Neural crest cell (in vitro differentiated cells): ENCODE measurements at regions not wholly inside any gene's neighbourhood (a gene's known extent, or its start where the extent isn't known, plus 50 kb on each side); places are given as distances from the start of the nearest gene placed in this dataset.
"Not testable (repeated sequence)": the region's sequence is repeated elsewhere in the genome, so short reads cannot be mapped to it uniquely, and the experiment has no call there.

Experiments used
- DNase-seq: peaks from one replicate; pipeline ENCODE4 v3.0.0; 2021; ENCODE audit warnings: low read depth, mixed read lengths, low spot score
- H3K27ac Mint-ChIP-seq: one replicate; pipeline ENCODE4 v1.8.0; 2021; ENCODE audit warnings: mild to moderate bottlenecking, mixed read lengths; ENCODE audit not compliant: unreplicated experiment
- H3K27me3 Mint-ChIP-seq: 2 replicates; pipeline ENCODE4 v1.8.0; 2021; ENCODE audit warnings: low read depth, mild to moderate bottlenecking, mixed read lengths
- H3K36me3 Mint-ChIP-seq: 2 replicates; pipeline ENCODE4 v1.8.0; 2021; ENCODE audit warnings: low read depth, mild to moderate bottlenecking, mixed read lengths
- H3K4me1 Mint-ChIP-seq: 2 replicates; pipeline ENCODE4 v1.8.0; 2021; ENCODE audit warnings: mixed read lengths
- H3K4me3 Mint-ChIP-seq: one replicate; pipeline ENCODE4 v1.8.0; 2021; ENCODE audit warnings: mild to moderate bottlenecking, mixed read lengths
- H3K9me3 Mint-ChIP-seq: 2 replicates; pipeline ENCODE4 v1.8.0; 2021; ENCODE audit warnings: mixed read lengths
- TF ChIP-seq, protein P1 (sequence below): fragments of 200-600 bp; sonication (generic); conservative IDR thresholded peaks from 2 replicates; pipeline ENCODE4 v1.5.0; 2021; ENCODE audit warnings: antibody characterized with exemption, mild to moderate bottlenecking

DNA sequence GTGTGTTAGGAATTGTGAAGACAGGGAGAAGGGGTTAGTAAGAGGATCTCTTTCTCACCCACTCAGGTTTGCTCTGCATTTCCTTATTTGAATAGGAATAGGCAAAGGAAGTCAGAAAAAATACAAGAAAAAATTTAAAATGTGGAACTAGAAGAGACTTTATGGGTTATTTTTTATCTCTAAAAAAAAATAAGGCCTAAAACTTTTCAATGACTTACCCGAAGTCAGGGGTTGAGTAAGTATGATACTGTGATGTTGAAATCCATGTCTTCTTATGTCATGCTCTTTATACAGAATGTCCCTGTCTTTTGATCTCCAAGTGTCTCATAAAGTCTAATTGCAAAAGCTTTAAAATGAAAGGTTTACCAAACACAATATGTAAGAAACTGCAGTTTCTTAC, 148.3 kb upstream of the PIK3R1 start:
- TF ChIP-seq, protein P1, sequence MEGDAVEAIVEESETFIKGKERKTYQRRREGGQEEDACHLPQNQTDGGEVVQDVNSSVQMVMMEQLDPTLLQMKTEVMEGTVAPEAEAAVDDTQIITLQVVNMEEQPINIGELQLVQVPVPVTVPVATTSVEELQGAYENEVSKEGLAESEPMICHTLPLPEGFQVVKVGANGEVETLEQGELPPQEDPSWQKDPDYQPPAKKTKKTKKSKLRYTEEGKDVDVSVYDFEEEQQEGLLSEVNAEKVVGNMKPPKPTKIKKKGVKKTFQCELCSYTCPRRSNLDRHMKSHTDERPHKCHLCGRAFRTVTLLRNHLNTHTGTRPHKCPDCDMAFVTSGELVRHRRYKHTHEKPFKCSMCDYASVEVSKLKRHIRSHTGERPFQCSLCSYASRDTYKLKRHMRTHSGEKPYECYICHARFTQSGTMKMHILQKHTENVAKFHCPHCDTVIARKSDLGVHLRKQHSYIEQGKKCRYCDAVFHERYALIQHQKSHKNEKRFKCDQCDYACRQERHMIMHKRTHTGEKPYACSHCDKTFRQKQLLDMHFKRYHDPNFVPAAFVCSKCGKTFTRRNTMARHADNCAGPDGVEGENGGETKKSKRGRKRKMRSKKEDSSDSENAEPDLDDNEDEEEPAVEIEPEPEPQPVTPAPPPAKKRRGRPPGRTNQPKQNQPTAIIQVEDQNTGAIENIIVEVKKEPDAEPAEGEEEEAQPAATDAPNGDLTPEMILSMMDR: no peak
- peaks cover 11% of the 10 kb centered on the region for H3K9me3 Mint-ChIP-seq
- peaks cover 6% of the 10 kb centered on the region for H3K4me1 Mint-ChIP-seq
- DNase-seq: no peak
- H3K27ac Mint-ChIP-seq: no peak overlapping the region
- no peak overlapping the region for H3K4me3 Mint-ChIP-seq
- peaks cover 9% of the 10 kb centered on the region for H3K36me3 Mint-ChIP-seq
- no peaks in the 10 kb centered on the region for H3K27me3 Mint-ChIP-seq

DNA sequence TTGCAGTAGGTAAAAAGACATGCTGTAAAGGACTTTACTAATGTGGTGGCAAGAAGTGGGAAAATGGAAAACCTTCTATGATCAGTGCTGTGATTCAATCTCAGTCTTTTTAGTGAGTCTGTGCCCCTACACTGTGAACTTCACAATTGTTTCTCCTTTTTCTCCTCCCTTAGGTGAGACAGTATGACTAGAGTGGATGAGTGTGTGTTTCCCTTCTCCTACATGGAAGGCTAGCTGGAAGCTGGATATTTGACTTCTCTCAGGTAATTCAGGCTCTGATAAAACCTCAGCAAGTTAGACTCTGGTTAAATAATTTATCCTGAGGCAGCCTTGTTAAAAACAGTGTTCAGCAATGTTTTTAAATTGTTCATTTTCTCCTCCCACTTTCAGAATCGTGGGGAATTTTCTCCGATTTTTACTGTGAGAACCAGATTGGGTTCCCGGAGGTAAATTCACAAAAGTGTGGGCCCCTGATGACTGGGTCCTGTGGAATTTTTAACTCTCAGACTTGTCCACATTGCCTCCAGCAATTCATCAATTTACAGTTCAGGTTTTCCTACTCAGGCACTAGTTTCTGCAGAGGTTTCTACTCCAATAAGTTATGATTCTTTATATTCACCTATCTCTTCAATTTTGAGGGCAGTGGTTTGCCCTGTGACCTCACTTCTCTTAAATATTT, 149.1 kb upstream of the PIK3R1 start:
- peaks cover 12% of the 10 kb centered on the region for H3K9me3 Mint-ChIP-seq
- no peak overlapping the region for H3K4me3 Mint-ChIP-seq
- no peak for DNase-seq
- H3K27ac Mint-ChIP-seq: no peak overlapping the region
- H3K36me3 Mint-ChIP-seq: peaks cover 9% of the 10 kb centered on the region
- H3K4me1 Mint-ChIP-seq: peaks cover 6% of the 10 kb centered on the region
- TF ChIP-seq, protein P1: no peak
- no peaks in the 10 kb centered on the region for H3K27me3 Mint-ChIP-seq

DNA sequence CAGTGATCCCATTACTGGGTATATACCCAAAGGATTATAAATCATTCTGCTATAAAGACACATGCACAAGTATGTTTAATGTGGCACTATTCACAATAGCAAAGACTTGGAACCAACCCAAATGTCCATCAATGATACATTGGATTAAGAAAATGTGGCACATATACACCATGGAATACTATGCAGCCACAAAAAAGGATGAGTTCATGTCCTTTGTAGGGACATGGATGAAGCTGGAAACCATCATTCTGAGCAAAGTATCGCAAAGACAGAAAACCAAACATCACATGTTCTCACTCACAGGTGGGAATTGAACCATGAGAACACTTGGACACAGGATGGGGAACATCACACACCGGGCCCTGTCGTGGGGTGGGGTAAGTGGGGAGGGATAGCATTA, 150.2 kb upstream of the PIK3R1 start:
- H3K27ac Mint-ChIP-seq, H3K4me1 Mint-ChIP-seq, H3K4me3 Mint-ChIP-seq, H3K27me3 Mint-ChIP-seq, DNase-seq: not testable (repeated sequence)
- Mint-ChIP-seq H3K36me3 (peaks cover 13% of the 10 kb centered on the region), H3K9me3 (peaks cover 15% of the 10 kb centered on the region)

DNA sequence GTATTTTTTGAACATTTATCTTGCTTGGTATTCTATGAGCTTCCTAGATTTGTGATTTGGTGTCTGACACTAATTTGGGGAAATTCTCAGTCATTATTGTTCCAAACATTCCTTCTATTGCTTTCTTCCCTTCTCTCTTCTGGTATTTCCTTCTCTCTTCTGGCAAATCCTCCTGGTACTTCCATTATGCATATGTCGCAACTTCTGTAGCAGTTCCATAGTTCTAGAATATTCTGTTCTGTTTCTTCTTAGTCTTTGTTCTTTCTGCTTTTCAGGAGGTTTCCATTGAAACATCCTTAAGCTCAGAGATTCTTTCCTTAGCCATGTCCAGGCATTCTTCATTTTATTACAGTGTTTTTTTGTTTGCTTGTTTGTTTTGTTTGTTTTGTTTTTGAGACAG, 155.2 kb upstream of the PIK3R1 start:
- no peak overlapping the region for H3K27ac Mint-ChIP-seq
- peaks cover 8% of the 10 kb centered on the region for H3K9me3 Mint-ChIP-seq
- no peaks in the 10 kb centered on the region for H3K27me3 Mint-ChIP-seq
- TF ChIP-seq, protein P1: no peak
- peaks cover 9% of the 10 kb centered on the region for H3K36me3 Mint-ChIP-seq
- H3K4me1 Mint-ChIP-seq: no peaks in the 10 kb centered on the region
- no peak overlapping the region for H3K4me3 Mint-ChIP-seq
- no peak for DNase-seq

DNA sequence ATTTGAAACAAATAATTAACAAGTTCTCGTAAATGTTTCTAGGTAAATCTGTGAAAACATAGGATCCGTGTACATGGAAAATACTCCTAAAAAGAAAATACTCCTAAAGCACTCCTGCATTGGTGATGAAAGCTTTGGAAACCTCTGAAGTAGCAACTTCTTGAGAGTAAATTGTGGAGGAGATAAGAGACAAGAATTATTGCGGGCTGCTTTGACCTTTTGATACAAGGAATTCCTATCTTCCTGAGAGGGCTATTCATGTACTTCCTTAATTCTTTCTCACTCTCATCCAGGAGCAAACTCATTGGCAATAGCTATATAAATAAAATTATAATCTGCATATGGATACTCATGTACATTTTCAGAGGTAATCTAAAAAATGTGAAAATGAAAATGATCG, 158.4 kb upstream of the PIK3R1 start:
- TF ChIP-seq, protein P1: no peak
- Mint-ChIP-seq H3K36me3 (peaks cover 3% of the 10 kb centered on the region), H3K4me3 (no peak overlapping the region), H3K9me3 (peaks cover 7% of the 10 kb centered on the region), H3K27ac (no peak overlapping the region), H3K4me1 (peaks cover 9% of the 10 kb centered on the region), H3K27me3 (no peaks in the 10 kb centered on the region)
- DNase-seq: no peak

DNA sequence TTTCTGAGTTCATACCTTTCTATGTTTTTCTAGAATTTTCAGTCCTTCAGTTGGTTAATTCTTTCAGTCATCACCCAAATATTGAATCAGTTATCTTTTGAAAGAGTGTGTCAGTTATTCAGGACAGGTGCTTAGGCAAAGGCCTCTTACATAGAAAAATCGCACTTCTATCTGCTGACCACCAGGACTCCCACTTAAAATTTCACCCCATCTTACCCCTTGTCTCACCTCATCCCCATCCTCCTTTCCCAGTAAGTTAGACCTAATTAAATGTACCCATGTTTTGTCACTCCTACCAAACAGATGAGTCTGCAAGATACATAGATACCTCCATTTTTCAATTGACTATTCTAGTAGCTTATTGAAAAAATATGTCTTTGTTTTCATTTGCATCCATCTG, 159.9 kb upstream of the PIK3R1 start:
- Mint-ChIP-seq H3K27me3 (no peaks in the 10 kb centered on the region), H3K9me3 (peaks cover 9% of the 10 kb centered on the region), H3K27ac (no peak overlapping the region), H3K4me1 (peaks cover 9% of the 10 kb centered on the region), H3K36me3 (peaks cover 3% of the 10 kb centered on the region), H3K4me3 (no peak overlapping the region)
- TF ChIP-seq, protein P1: peak; percentile 41
- no peak for DNase-seq
